DMS114 treated with DMSO at 0.1 percent for 48 hours (cell line): ENCODE measurements at regions not wholly inside any gene's neighbourhood (a gene's known extent, or its start where the extent isn't known, plus 50 kb on each side); places are given as distances from the start of the nearest gene placed in this dataset.

ENCODE experiments used
- DNase-seq: peaks from one replicate; lab custom pipeline; 2025; ENCODE audit not compliant: unreplicated experiment; lab: John Stamatoyannopoulos, UW

GRCh38 chr18:8536231-8536630 lies 73.0 kb upstream of the RAB12 start:
- no peak for DNase-seq

GRCh38 chr18:8536922-8537321 lies 72.3 kb upstream of the RAB12 start:
- no peak for DNase-seq

DNA sequence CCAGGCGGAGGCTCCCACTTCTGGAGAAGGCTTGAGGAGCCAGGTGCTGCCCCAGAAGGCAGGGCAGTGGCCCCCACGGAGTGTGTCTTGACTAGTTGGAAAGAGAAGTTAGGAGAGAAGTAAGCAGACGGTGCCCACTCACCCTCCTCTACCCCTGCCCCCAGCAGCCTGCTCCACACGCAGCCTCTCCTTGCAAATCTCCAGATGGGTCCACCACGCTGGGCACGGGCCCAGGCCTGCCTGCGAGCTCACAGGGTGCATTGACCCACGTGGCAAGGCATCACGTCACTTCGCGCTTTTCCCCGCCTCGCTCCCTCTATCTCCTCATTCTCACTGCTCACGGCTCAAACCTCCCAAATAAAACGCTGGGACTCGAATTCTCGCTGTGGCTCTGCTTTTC lies 71.8 kb upstream of the RAB12 start:
- no peak for DNase-seq

GRCh38 chr18:8538935-8539334 lies 70.3 kb upstream of the RAB12 start:
- DNase-seq = no peak

DNA sequence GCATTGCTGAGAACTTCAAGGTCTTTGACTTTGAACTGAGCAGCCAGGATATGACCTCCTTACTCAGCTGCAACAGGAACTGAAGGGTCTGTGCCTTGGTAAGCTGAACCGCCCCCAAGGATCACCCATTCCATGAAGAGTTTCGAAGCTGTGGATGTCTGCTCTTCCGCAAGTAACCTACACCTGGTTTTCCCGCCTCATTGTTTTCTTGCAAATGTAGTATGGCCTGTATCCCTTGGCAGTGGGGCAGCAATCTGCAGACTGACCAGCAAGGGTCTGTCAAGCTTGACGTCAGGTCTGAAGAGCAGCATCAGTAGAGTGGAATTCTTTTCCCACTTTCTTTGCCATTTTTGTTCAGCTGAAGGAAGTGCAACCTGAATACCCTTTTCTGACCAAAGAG lies 62.6 kb upstream of the RAB12 start:
- DNase-seq = no peak

DNA sequence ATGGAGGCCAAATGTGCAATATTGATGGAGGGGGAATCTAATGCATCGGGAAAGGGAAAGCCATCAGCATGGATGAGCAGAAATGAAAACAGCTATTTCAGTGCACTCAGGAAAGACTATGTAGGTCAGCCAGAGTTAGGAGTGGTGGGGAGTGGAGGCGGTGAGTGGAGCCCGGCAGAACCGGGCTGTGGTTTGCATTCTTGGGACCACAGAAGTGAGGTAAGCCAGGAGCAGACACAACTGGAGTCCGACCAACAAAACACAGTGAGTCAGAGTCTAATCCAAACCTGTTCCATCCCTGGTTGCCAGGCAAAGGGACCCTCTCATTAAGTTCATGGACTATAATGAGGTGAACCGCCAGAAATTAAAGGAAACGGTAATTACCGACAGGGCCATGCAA lies 61.1 kb upstream of the RAB12 start:
- DNase-seq = no peak

- no peak for DNase-seq
Measured at GRCh38 chr18:8549254-8549757, 59.9 kb upstream of the RAB12 start.

- no peak for DNase-seq
Measured at GRCh38 chr18:8552151-8552550, 57.1 kb upstream of the RAB12 start.

DNA sequence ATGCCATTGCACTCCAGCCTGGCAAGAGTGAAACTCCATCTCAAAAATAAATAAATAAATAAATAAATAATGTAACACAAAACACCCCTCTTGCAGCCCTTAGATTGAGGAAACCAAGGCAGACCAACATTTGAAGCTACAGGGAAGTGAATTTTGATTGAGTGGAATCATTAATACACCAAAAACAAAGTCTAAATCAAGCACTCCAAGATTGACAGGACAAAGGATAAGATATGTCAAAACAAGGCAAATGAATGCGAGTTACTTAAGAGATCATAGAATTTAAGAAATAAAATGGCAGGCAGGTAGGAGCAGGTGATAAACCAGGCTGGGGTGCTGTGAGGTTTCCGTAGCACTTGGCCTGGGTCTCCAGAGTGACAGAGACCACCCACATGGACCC lies 54.9 kb upstream of the RAB12 start:
- no peak for DNase-seq

GRCh38 chr18:8556424-8556823 lies 52.8 kb upstream of the RAB12 start:
- no peak for DNase-seq
